OCI-LY1 (cell line): ENCODE measurements at regions not wholly inside any gene's neighbourhood (a gene's known extent, or its start where the extent isn't known, plus 50 kb on each side); places are given as distances from the start of the nearest gene placed in this dataset.

ENCODE experiments used
- H2AFZ ChIP-seq: fragments of 200-600 bp; sonication (generic), shearing (Covaris generic); 2 replicates; pipeline ENCODE4 v1.6.0; 2014; ENCODE audit warnings: antibody characterized with exemption, mild to moderate bottlenecking, low read length
- H3F3A ChIP-seq: fragments of 200-600 bp; sonication (generic), shearing (Covaris generic); 2 replicates; pipeline ENCODE4 v1.6.0; 2014; ENCODE audit warnings: mild to moderate bottlenecking, antibody characterized with exemption, low read length, moderate library complexity; ENCODE audit not compliant: insufficient read depth
- H3K27ac ChIP-seq: fragments of 200-600 bp; sonication (generic); 2 replicates; pipeline ENCODE4 v1.5.1; 2014; ENCODE audit warnings: low read length, mixed run types, mild to moderate bottlenecking, low read depth; ENCODE audit not compliant: poor library complexity, severe bottlenecking
- H3K27me3 ChIP-seq: fragments of 200-600 bp; sonication (generic); 2 replicates; pipeline ENCODE4 v1.6.0; 2014; ENCODE audit warnings: antibody characterized with exemption, mild to moderate bottlenecking, low read length, moderate library complexity; ENCODE audit not compliant: insufficient read depth
- H3K36me3 ChIP-seq: fragments of 200-600 bp; sonication (generic); 2 replicates; pipeline ENCODE4 v1.6.1; 2014; ENCODE audit warnings: mild to moderate bottlenecking, antibody characterized with exemption, low read length, moderate library complexity, mixed read lengths; ENCODE audit not compliant: insufficient read depth
- H3K4me1 ChIP-seq: fragments of 200-600 bp; sonication (generic); 2 replicates; pipeline ENCODE4 v1.5.1; 2014; ENCODE audit warnings: mild to moderate bottlenecking, low read length, moderate library complexity; ENCODE audit not compliant: insufficient read depth, severe bottlenecking
- H3K4me2 ChIP-seq: fragments of 200-600 bp; sonication (generic), shearing (Covaris generic); 2 replicates; pipeline ENCODE4 v1.6.1; 2014; ENCODE audit warnings: low read length
- H3K4me3 ChIP-seq: fragments of 200-600 bp; sonication (generic); 2 replicates; pipeline ENCODE4 v1.5.1; 2014; ENCODE audit warnings: low read length, low read depth, mild to moderate bottlenecking, mixed read lengths; ENCODE audit not compliant: poor library complexity, severe bottlenecking
- H3K79me2 ChIP-seq: fragments of 200-600 bp; shearing (Covaris generic); 2 replicates; pipeline ENCODE4 v1.6.1; 2016; ENCODE audit warnings: mixed run types, low read length, mixed read lengths; ENCODE audit not compliant: insufficient read depth
- H3K9ac ChIP-seq: fragments of 200-600 bp; sonication (generic), shearing (Covaris generic); 2 replicates; pipeline ENCODE4 v1.6.1; 2014; ENCODE audit warnings: mild to moderate bottlenecking, low read length, mixed read lengths
- H3K9me2 ChIP-seq: fragments of 200-600 bp; sonication (generic), shearing (Covaris generic); 2 replicates; pipeline ENCODE4 v1.6.1; 2014; ENCODE audit warnings: low read depth, mild to moderate bottlenecking, low read length, mixed read lengths
- H3K9me3 ChIP-seq: fragments of 200-600 bp; shearing (Covaris generic); 2 replicates; pipeline ENCODE4 v1.6.1; 2014; ENCODE audit warnings: low read length, mixed read lengths
- H4K20me1 ChIP-seq: fragments of 200-600 bp; sonication (generic), shearing (Covaris generic); 2 replicates; pipeline ENCODE4 v1.6.0; 2016; ENCODE audit warnings: mild to moderate bottlenecking, low read length; ENCODE audit not compliant: insufficient read depth
- EZH2 ChIP-seq: fragments of 200-600 bp; sonication (generic), shearing (Covaris generic); IDR thresholded peaks from 2 replicates; pipeline ENCODE4 v1.8.0; 2017; ENCODE audit warnings: borderline replicate concordance, mixed run types, mild to moderate bottlenecking, antibody characterized with exemption, low read length, moderate library complexity, mixed read lengths
- TF ChIP-seq, protein P1 (sequence below): fragments of 200-600 bp; sonication (generic), shearing (Covaris generic); IDR thresholded peaks from 2 replicates; pipeline ENCODE4 v1.5.1; 2017; ENCODE audit warnings: mild to moderate bottlenecking, antibody characterized with exemption, low read length, moderate library complexity, mixed read lengths

DNA sequence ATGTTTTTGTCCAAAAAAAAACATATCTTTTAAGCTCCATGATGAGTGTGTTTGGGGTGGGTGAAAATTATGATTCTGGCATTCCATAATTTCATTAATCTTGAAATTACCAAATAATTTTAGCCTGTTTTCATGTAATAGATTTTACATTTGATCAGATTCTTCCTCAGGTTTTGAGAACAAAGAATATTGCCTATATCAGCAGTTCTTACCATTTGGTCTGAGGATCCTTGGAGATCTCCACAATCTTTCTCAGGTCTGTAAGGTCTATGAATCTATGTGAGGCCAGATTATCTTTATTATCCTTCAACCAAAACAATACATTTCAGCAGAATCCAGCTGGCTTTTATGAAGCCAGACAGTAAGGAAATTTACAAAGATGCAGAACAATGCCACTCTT, 373.3 kb upstream of the E2F7 start:
- Histone ChIP-seq H3K79me2 (no peaks in the 10 kb centered on the region), H3K4me3 (no peak overlapping the region), H2AFZ (no peak overlapping the region), H3K9ac (no peak overlapping the region), H3K27me3 (no peaks in the 10 kb centered on the region), H3F3A (no peaks in the 10 kb centered on the region), H3K9me3 (no peaks in the 10 kb centered on the region), H4K20me1 (no peaks in the 10 kb centered on the region), H3K36me3 (no peaks in the 10 kb centered on the region), H3K4me1 (no peaks in the 10 kb centered on the region), H3K4me2 (no peak overlapping the region), H3K27ac (no peak overlapping the region), H3K9me2 (no peaks in the 10 kb centered on the region)
- TF ChIP-seq EZH2: no peak
- TF ChIP-seq, protein P1, sequence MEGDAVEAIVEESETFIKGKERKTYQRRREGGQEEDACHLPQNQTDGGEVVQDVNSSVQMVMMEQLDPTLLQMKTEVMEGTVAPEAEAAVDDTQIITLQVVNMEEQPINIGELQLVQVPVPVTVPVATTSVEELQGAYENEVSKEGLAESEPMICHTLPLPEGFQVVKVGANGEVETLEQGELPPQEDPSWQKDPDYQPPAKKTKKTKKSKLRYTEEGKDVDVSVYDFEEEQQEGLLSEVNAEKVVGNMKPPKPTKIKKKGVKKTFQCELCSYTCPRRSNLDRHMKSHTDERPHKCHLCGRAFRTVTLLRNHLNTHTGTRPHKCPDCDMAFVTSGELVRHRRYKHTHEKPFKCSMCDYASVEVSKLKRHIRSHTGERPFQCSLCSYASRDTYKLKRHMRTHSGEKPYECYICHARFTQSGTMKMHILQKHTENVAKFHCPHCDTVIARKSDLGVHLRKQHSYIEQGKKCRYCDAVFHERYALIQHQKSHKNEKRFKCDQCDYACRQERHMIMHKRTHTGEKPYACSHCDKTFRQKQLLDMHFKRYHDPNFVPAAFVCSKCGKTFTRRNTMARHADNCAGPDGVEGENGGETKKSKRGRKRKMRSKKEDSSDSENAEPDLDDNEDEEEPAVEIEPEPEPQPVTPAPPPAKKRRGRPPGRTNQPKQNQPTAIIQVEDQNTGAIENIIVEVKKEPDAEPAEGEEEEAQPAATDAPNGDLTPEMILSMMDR: no peak

DNA sequence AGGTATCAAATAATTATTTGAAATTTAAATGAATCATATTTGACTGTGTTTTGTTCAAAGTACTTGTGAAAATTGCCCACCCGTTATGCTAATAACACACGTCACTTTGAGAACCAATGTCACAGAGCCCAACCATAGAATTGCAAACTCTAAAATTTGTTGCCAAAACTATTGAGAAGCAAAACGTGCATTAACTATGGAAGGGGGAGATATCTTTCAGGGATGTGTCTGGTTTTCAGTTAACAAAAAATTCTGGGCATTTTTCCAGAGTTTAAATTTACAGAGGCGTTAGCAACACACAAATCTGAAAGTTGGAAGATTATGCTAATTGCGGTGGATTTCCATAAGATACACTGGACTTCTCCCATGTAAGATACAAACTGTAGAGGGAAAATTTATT, 371.8 kb upstream of the E2F7 start:
- Histone ChIP-seq H3K4me2 (no peak overlapping the region), H3K4me3 (no peak overlapping the region), H2AFZ (no peak overlapping the region), H3K27ac (no peak overlapping the region), H3K4me1 (no peaks in the 10 kb centered on the region), H3K79me2 (no peaks in the 10 kb centered on the region), H3K27me3 (no peaks in the 10 kb centered on the region), H3K36me3 (no peaks in the 10 kb centered on the region), H3K9me2 (no peaks in the 10 kb centered on the region), H4K20me1 (no peaks in the 10 kb centered on the region), H3F3A (no peaks in the 10 kb centered on the region), H3K9me3 (no peaks in the 10 kb centered on the region), H3K9ac (no peak overlapping the region)
- TF ChIP-seq, protein P1: no peak
- no peak for TF ChIP-seq EZH2

DNA sequence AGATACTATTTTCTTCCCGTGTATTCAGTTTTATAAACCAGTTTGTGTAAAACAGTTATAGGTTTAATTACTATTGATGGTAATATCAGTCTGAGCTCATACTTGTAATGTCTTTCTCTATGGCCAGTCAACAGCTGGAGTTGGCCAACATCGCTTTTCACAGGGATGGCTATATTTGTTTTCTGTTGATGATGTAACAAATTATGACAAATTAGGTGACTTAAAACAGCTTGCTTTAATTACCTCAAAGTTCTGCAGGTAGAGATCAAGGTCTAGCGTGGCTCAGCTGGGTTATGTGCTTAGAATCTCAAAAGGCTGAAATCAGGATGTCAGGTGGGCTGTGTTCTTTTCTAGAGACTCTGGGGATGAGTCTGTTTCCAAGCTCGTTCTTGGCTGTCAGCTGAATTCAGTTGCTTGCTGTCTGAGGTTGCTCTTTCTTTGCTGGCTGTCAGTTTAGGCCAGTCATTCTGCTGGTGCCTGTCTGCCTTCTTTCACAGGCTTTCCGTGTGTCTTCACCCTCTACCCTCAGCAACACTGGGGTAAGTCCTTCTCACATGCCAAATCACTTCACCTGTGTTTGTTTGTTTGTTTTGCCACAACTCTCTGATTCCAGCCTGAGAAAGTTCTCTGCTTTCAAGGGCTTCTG, 370.2 kb upstream of the E2F7 start:
- Histone ChIP-seq H3F3A (no peaks in the 10 kb centered on the region), H3K36me3 (no peaks in the 10 kb centered on the region), H3K9me3 (no peaks in the 10 kb centered on the region), H3K79me2 (no peaks in the 10 kb centered on the region), H3K9me2 (no peaks in the 10 kb centered on the region), H3K27me3 (no peaks in the 10 kb centered on the region), H4K20me1 (no peaks in the 10 kb centered on the region), H3K4me1 (no peaks in the 10 kb centered on the region), H3K27ac (no peak overlapping the region), H3K4me2 (no peak overlapping the region), H2AFZ (no peak overlapping the region), H3K4me3 (no peak overlapping the region), H3K9ac (no peak overlapping the region)
- no peak for TF ChIP-seq EZH2
- TF ChIP-seq, protein P1: no peak
